Esophagus squamous epithelium (tissue), 4 donors: ENCODE measurements at regions not wholly inside any gene's neighbourhood (a gene's known extent, or its start where the extent isn't known, plus 50 kb on each side); places are given as distances from the start of the nearest gene placed in this dataset.

Source experiments
- CTCF ChIP-seq, 6 experiments: fragments of 450-650 bp in 4 of 6; fragments of 200-600 bp in 2 of 6; sonication (generic) in 2 of 6; IDR thresholded peaks; one replicate each; pipeline ENCODE4 v1.5.1; 2016 to 2019; ENCODE audit warnings: antibody characterized with exemption in 6 of 6, mild to moderate bottlenecking in 4 of 6, moderate library complexity in 4 of 6
- POLR2A ChIP-seq, 4 donors: fragments of 450-650 bp; IDR thresholded peaks; one replicate each; pipeline ENCODE4 v1.6.1; 2017; ENCODE audit warnings: antibody characterized with exemption in 4 of 4, mild to moderate bottlenecking in 4 of 4, moderate library complexity in 3 of 4

DNA sequence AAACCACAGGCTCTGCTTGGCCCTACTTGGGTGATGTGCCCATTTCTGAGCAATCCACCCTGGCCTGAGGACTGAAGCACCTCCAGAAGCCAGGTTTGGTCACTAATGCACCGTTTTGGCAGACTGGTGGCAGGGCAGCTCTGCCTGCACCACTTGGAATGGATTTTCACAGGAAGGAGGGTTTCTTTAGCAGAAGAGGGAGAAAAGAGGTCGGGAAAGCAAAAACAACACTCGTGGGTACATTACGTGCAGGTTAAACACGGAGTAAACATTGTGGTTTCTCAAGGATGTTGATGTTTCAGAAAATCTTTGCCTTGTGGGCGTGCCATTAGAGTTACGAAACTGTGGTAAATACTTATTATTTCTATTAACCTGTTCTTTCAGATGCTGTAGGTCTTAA is 70.8 kb downstream of the KCNA5 start:
- no peak for TF ChIP-seq CTCF (IDR thresholded peaks at IDR 0.05)
- no peak for TF ChIP-seq POLR2A (IDR thresholded peaks at IDR 0.05)
